ENCODE measurements at regions not wholly inside any gene's neighbourhood (a gene's known extent, or its start where the extent isn't known, plus 50 kb on each side); places are given as distances from the start of the nearest gene placed in this dataset.

DNA sequence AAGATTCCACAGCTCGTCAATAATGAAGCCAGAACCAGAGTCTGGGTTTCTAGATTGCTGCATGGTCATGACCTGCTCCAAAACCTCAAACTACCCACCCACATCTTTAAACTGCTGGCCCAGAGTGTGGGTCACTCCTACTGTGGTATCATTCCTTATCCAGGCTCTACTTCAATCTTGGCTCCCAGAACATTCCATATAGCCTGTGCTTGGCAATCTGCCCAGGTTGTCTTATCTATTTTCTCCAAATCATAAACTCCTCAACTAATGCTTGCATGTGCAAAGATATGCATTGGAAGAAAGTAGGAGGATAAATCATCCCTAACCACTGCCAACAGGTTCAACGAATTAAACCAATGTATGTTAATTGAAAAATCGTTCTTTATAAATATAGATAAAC is 169.7 kb downstream of the ANXA2 start:
- TF ChIP-seq ZNF274 (IDR thresholded peaks at IDR 0.05; ENCODE audit: low read depth, low read length) (no peak), YY1 (IDR thresholded peaks at IDR 0.05; ENCODE audit: insufficient read depth, insufficient read length) (no peak), SUZ12 (IDR thresholded peaks at IDR 0.05; ENCODE audit: extremely low read depth, insufficient read depth, insufficient read length) (no peak)
